Endothelial cell of umbilical vein (primary cell): ENCODE measurements at regions not wholly inside any gene's neighbourhood (a gene's known extent, or its start where the extent isn't known, plus 50 kb on each side); places are given as distances from the start of the nearest gene placed in this dataset.
A peak's percentile ranks its signal among the peaks of the same experiment; 100 is the strongest.

ENCODE experiments used
- BruUV-seq: library from RNA; stranded (reverse); fragments of 400-500 nt; replicated peaks from 2 replicates; lab custom pipeline; 2021; lab: Mats Ljungman, UMichigan
- CTCF ChIA-PET: fragments of 300-600, 350-600 bp; sonication (Branson Sonifier 250); formaldehyde crosslinking; loops from one replicate; lab custom pipeline; 2021; ENCODE audit warnings: antibody characterized with exemption, inconsistent platforms; lab: Charles Lee
- POLR2A ChIA-PET: fragments of 300-600, 350-600 bp; sonication (Branson Sonifier 250); formaldehyde crosslinking; loops from one replicate; lab custom pipeline; 2021; ENCODE audit warnings: antibody characterized with exemption, inconsistent platforms; lab: Charles Lee
- DNase-seq: peaks from one replicate; pipeline ENCODE4 v3.0.0-alpha.2; 2011; ENCODE audit warnings: low read depth, low spot score
- FAIRE-seq: peaks from 2 replicates; lab custom pipeline; 2011; peaks lifted over from hg19 to GRCh38; lab: Jason Lieb, UNC
- H2AFZ ChIP-seq: 2 replicates; pipeline ENCODE4 v1.6.0; 2012; ENCODE audit warnings: low read depth, low read length, control low read depth, inconsistent platforms
- H3K27ac ChIP-seq: 2 replicates; pipeline ENCODE4 v1.5.1; 2011; ENCODE audit warnings: low read depth, mild to moderate bottlenecking, control low read depth, low read length, moderate library complexity; ENCODE audit not compliant: insufficient read depth
- H3K27me3 ChIP-seq, 2 experiments: 2 replicates each; pipeline versions ENCODE4 v1.6.0 to v1.6.1; 2011; ENCODE audit warnings: low read length in 2 of 2, mixed read lengths in 1 of 2; ENCODE audit not compliant: control insufficient read depth in 2 of 2, insufficient read depth in 2 of 2
- H3K36me3 ChIP-seq, 2 experiments: 2 replicates in 1 of 2; 3 replicates in 1 of 2; pipeline ENCODE4 v1.5.1; 2011; ENCODE audit warnings: low read length in 2 of 2, mild to moderate bottlenecking in 1 of 2, moderate library complexity in 1 of 2; ENCODE audit not compliant: control insufficient read depth in 2 of 2, insufficient read depth in 2 of 2; ENCODE audit errors: extremely low read depth in 1 of 2
- H3K4me1 ChIP-seq: 3 replicates; pipeline ENCODE4 v1.5.1; 2011; ENCODE audit warnings: mild to moderate bottlenecking, low read length; ENCODE audit not compliant: control insufficient read depth, insufficient read depth; ENCODE audit errors: extremely low read depth
- H3K4me2 ChIP-seq: 2 replicates; pipeline ENCODE4 v1.6.1; 2011; ENCODE audit warnings: low read length, control low read depth, mixed read lengths; ENCODE audit not compliant: insufficient read depth
- H3K4me3 ChIP-seq, 3 experiments: fragments of 200-600 bp in 1 of 3; sonication (generic), shearing (Covaris generic) in 1 of 3; replicated peaks in 1 of 3; 2 replicates each; pipeline ENCODE4 v1.5.1; 2011 to 2016; ENCODE audit warnings: control low read depth in 3 of 3, low read length in 3 of 3, mild to moderate bottlenecking in 2 of 3, inconsistent platforms in 1 of 3, low read depth in 1 of 3, moderate library complexity in 1 of 3; ENCODE audit not compliant: insufficient read depth in 1 of 3
- H3K79me2 ChIP-seq: 2 replicates; pipeline ENCODE4 v1.6.0; 2012; ENCODE audit warnings: low read length, inconsistent platforms; ENCODE audit not compliant: control insufficient read depth, insufficient read depth
- H3K9ac ChIP-seq: replicated peaks from 2 replicates; pipeline ENCODE3; 2011; ENCODE audit warnings: low read length, control low read depth; ENCODE audit not compliant: insufficient read depth; ENCODE audit errors: extremely low read depth
- H3K9me1 ChIP-seq: replicated peaks from 3 replicates; pipeline ENCODE4 v1.6.0; 2011; ENCODE audit warnings: mild to moderate bottlenecking, low read length; ENCODE audit not compliant: control insufficient read depth, insufficient read depth; ENCODE audit errors: extremely low read depth
- H3K9me3 ChIP-seq: replicated peaks from 2 replicates; pipeline ENCODE4 v1.5.1; 2012; ENCODE audit warnings: low read length, inconsistent platforms; ENCODE audit not compliant: control insufficient read depth, insufficient read depth
- H4K20me1 ChIP-seq: replicated peaks from 2 replicates; pipeline ENCODE3; 2011; ENCODE audit warnings: mild to moderate bottlenecking, low read length; ENCODE audit not compliant: control insufficient read depth, insufficient read depth; ENCODE audit errors: extremely low read depth
- CTCF ChIP-seq, 2 donors: IDR thresholded peaks; 1 replicate in 1 of 2; 2 replicates in 1 of 2; pipeline ENCODE4 v1.5.1; 2011; ENCODE audit warnings: low read length in 2 of 2, mild to moderate bottlenecking in 2 of 2, moderate library complexity in 2 of 2, control low read depth in 1 of 2, inconsistent platforms in 1 of 2, low read depth in 1 of 2; ENCODE audit not compliant: insufficient read depth in 1 of 2; ENCODE audit errors: extremely low read depth in 1 of 2
- EZH2 ChIP-seq: IDR thresholded peaks from 2 replicates; pipeline ENCODE4 v1.6.1; 2012; ENCODE audit warnings: borderline replicate concordance, low read depth, mild to moderate bottlenecking, moderate library complexity, low read length, inconsistent platforms; ENCODE audit not compliant: severe bottlenecking
- FOS ChIP-seq: IDR thresholded peaks from 2 replicates; pipeline ENCODE4 v1.6.1; 2011; ENCODE audit warnings: mild to moderate bottlenecking, low read length, moderate library complexity, borderline replicate concordance; ENCODE audit not compliant: insufficient read depth
- GATA2 ChIP-seq: IDR thresholded peaks from 2 replicates; pipeline ENCODE4 v1.7.0; 2011; ENCODE audit warnings: low read depth, mild to moderate bottlenecking, moderate library complexity, mixed read lengths, low read length; ENCODE audit not compliant: insufficient read length, insufficient read depth
- JUN ChIP-seq: IDR thresholded peaks from 2 replicates; pipeline ENCODE4 v1.6.1; 2011; ENCODE audit warnings: borderline replicate concordance, low read depth; ENCODE audit not compliant: insufficient read length, insufficient read depth
- MAX ChIP-seq: IDR thresholded peaks from 2 replicates; pipeline ENCODE4 v1.6.1; 2011; ENCODE audit not compliant: insufficient read depth, insufficient read length
- MYC ChIP-seq: IDR thresholded peaks from one replicate; pipeline ENCODE4 v1.6.1; 2011; ENCODE audit warnings: mild to moderate bottlenecking, low read depth, low read length
- POLR2A ChIP-seq: IDR thresholded peaks from 2 replicates; pipeline ENCODE4 v1.6.1; 2012; ENCODE audit warnings: low read depth, mild to moderate bottlenecking, control low read depth, low read length
- POLR2AphosphoS5 ChIP-seq: IDR thresholded peaks from 2 replicates; pipeline ENCODE4 v1.6.1; 2012; ENCODE audit warnings: low read depth, mild to moderate bottlenecking, control low read depth, low read length, moderate library complexity; ENCODE audit not compliant: insufficient read depth
- dilution Hi-C: fragments of 300-500 bp; cut with MboI; formaldehyde crosslinking; loops from one replicate; pipeline ENCODE4 v1.15.0; 2019; ENCODE audit warnings: low sequenced_read_pairs; ENCODE audit not compliant: extremely low pct_ligation_motif_present
- intact Hi-C: fragments of 100-400 bp; cut with micrococcal nuclease; formaldehyde crosslinking; loops from one replicate; pipeline ENCODE4 v1.10.0; 2022

- FAIRE-seq, result no peak
- H3K9me3 ChIP-seq, result no peaks in the 10 kb centered on the region
- CTCF ChIA-PET, result interaction anchor here (0.8 to 8.4 kb wide), 5 partner anchors 87 to 215 kb away, joined by 3 to 224 read pairs (median 85); no protein-coding TSS in a partner anchor
Observed at GRCh38 chr4:74535512-74535911, 90.6 kb downstream of the AREG start.

More at GRCh38 chr4:74535512-74535911, 90.6 kb downstream of the AREG start:
- no peaks in the 10 kb centered on the region for H3K9me1 ChIP-seq
- BruUV-seq, result no TSS peak
- H2AFZ ChIP-seq, result peak overlapping the region; percentile 55
- dilution Hi-C loops (loop anchor here (25.0 kb wide), 1 partner anchor 148 kb away; no protein-coding TSS in a partner anchor), intact Hi-C loops (loop anchor here (10.0 kb wide), 1 partner anchor 301 kb away; no protein-coding TSS in a partner anchor)
- POLR2A ChIA-PET, result no interaction called here
- TF ChIP-seq MYC, result no peak
- TF ChIP-seq POLR2AphosphoS5, result no peak
- no peak for TF ChIP-seq JUN
- TF ChIP-seq FOS, result no peak
- TF ChIP-seq EZH2, result no peak
- TF ChIP-seq MAX, result no peak
- TF ChIP-seq POLR2A, result no peak
- no peak for TF ChIP-seq GATA2
- no peak for TF ChIP-seq CTCF (IDR thresholded peaks at IDR 0.05; ENCODE audit: extremely low read depth in 1 of 2, insufficient read depth in 1 of 2, low read depth in 1 of 2, low read length in 2 of 2)
- no peaks in the 10 kb centered on the region for H4K20me1 ChIP-seq
- H3K36me3 ChIP-seq, result no peaks in the 10 kb centered on the region
- no peak overlapping the region for H3K27ac ChIP-seq
- no peak overlapping the region for H3K9ac ChIP-seq
- H3K4me1 ChIP-seq, result peaks cover 10% of the 10 kb centered on the region
- no peak for DNase-seq
- no peak overlapping the region for H3K4me2 ChIP-seq
- H3K79me2 ChIP-seq, result no peaks in the 10 kb centered on the region
- H3K27me3 ChIP-seq, result no peaks in the 10 kb centered on the region
- no peak overlapping the region for H3K4me3 ChIP-seq
